HG03457 (cell line): ENCODE measurements at regions not wholly inside any gene's neighbourhood (a gene's known extent, or its start where the extent isn't known, plus 50 kb on each side); places are given as distances from the start of the nearest gene placed in this dataset.
"Not testable (repeated sequence)": the region's sequence is repeated elsewhere in the genome, so short reads cannot be mapped to it uniquely, and the experiment has no call there.

Source experiments
- ATAC-seq: cut with Tn5 transposase; IDR thresholded peaks from one replicate; pipeline ENCODE4 v1.9.1; 2021; ENCODE audit warnings: moderate number of reproducible peaks; ENCODE audit not compliant: unreplicated experiment

GRCh38 chr5:111948092-111948841 is 191.3 kb upstream of the NREP start:
- no peak for ATAC-seq

GRCh38 chr5:111946556-111946955 is 189.6 kb upstream of the NREP start:
- ATAC-seq: no peak

GRCh38 chr5:111945535-111945934 is 188.5 kb upstream of the NREP start:
- ATAC-seq: no peak

- ATAC-seq: no peak
These were observed 185.8 kb upstream of the NREP start for GRCh38 chr5:111942661-111943401.

- ATAC-seq: no peak
These were observed 185.2 kb upstream of the NREP start for GRCh38 chr5:111942201-111942600.

GRCh38 chr5:111937094-111937493 is 180.1 kb upstream of the NREP start:
- ATAC-seq: no peak

DNA sequence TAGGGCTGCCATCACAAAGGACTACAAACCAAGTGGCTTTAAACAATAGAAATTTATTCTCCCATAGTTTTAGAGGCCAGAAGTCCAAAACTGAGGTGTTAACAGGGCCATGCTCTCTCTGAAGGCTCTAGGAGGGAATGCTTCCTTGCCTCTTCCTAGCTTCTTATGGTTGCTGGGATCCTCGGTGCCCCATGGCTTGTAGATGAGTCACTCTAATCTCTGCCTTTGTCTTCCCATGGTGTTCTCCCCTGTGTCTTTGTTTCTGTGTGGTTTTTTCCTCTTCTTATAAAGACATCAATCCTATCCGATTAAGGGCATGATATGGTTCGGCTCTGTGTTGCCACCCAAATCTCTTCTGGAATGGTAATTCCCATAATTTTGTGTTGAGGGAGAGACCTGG is 178.8 kb upstream of the NREP start:
- no peak for ATAC-seq

DNA sequence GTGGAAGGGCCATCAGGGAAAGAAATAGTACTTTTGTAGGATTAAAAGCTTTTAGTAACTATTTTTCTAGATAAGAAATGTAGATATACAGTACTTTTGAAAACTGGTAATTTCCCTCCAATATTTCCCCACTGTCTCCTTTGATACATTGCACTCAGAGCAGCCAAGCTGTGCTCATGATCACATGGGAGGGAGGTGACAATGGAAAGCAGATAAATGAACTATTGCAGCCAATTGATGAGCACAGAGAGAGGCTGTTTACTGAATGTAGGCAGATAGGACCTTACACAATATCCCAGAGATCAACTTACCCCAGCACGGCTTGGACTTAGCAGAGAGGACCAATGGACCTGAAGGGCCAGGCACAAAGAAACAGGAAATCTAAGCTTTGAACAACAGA is 178.0 kb upstream of the NREP start:
- ATAC-seq: no peak

GRCh38 chr5:111934511-111934910 is 177.5 kb upstream of the NREP start:
- no peak for ATAC-seq

DNA sequence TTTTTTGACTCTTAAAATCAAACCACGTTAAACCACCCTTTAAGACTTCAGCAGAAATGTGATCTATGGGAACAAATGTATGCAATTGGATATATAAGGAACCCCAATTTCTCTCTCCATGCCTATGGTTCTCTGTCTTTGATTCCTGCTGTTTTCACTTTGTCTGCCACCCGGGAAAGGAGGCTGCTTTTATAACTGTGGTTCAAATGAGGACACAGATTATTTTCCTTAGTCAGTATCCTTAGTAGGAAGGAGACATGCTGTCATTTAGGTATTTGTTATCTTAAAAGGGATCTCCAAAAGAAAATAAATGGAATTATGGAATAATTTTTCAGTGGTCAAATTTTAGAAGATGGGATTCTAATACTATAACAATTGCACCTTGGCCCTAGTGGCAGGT is 176.1 kb upstream of the NREP start:
- ATAC-seq: no peak

DNA sequence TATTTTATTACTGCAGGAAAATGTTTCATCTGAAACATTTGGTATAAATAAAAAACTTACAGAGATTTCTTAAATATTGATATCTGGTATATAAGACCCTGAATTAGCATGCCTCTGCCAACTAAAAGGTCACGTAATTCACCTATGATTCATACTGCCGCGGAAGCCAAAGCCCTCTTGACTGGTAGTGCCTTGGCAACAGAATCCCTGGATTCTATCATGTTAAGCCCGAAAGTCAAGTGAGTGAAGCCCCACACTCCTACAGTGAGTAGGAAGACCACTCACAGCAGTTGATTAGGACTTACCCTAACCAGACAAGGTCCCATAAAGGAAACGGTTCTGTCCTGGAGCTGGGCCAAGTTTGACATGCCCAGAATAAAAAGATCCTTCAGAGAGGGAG is 175.6 kb upstream of the NREP start:
- ATAC-seq: no peak

DNA sequence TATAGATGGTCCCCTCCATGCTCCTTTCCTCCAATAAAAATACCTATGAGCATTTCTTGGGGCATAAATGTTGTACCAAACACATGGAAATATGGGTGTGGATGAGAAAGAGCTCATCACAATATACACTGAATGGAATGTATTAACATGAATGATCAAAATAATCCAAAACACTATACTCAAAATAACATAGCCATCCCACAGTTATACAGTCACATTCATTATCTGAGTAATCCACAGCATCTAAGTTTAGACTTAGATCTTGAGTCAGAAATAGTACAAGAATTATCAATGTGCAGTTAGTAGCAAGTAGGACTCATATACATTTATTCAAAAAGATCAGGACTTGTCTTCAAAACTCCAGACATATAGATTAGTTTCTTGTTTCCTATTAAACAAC is 175.2 kb upstream of the NREP start:
- ATAC-seq: no peak

GRCh38 chr5:111931655-111932054 is 174.7 kb upstream of the NREP start:
- ATAC-seq: no peak

GRCh38 chr5:111930905-111931461 is 174.0 kb upstream of the NREP start:
- ATAC-seq: no peak

DNA sequence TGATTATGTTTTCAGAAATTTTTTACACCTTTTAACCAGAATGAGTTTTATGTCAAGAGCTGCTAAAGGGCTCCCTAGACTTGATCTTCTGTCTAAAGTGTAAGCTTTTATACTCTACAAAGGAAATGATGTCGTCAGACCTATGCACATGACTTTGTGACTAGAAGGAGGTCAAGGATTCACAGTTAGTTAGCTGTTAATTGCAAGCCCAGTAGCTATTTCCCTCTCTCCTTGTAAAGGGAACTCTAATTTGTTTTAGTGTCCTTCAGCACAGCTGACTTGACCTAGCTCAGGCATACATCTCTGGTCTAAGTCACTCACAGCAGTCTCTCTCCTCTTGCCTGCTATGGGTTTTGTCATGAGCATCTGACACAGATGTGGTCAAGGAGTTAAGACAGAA is 173.5 kb upstream of the NREP start:
- ATAC-seq: no peak

- no peak for ATAC-seq
These were observed 172.9 kb upstream of the NREP start for GRCh38 chr5:111929867-111930266.

DNA sequence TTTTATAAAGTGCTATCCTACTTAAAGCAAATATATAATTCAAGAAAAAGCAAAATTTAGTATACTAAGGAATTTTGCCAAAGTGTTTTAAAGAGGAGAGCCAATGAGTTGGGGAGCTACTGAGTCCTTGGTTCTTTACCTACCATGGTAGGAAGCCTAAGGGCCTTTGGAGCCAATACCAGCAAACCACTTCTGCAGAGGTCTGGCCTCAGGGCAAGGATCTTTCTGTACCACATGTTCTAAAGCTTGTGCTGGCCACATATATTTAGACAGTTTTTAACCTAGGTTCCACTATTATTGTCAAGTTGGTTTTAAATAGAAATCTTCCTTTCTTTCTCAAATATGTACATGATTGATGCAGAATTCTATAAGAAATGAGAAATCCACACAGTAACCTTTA is 172.3 kb upstream of the NREP start:
- ATAC-seq: no peak

DNA sequence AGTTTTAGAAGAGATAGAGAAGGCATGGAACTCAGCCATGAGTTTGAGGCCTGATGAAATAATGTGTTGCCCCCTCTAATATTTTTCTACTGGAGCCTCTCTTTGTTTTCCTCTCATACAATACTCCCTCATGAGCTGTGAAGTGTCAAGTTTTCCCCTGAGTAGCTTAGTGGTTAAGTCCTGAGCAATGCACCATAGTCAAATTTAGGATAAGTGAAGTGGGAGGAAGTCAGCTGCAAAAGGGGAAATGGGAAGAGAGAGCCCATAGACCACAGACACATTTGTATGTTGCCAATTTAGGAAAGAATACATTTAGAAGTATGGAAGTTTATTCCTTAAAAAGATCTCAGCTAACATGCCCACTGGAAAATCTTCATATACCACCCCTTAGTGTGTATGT is 171.5 kb upstream of the NREP start:
- ATAC-seq: no peak

DNA sequence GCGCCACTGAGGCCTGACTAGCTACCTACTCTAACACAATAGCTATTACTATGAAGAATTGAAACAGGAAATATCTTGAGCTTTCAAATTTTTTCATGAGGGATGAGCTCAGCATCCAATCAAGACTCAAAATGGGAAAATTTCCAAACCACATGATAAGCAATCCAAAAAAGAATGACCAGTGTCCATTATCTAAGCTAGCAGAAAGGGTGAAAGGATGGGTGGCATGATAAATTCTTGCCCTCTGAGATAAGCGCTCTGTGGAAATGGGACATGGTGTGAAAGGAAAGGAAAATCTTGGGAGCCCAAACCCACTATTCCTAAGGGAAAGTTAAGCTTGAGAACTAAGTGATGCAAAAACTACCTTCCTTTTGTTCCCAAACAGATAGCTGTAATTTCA is 170.2 kb upstream of the NREP start:
- no peak for ATAC-seq

GRCh38 chr5:111926026-111926425 is 169.0 kb upstream of the NREP start:
- ATAC-seq: no peak

- ATAC-seq: no peak
These were observed 165.3 kb upstream of the NREP start for GRCh38 chr5:111922344-111922743.

DNA sequence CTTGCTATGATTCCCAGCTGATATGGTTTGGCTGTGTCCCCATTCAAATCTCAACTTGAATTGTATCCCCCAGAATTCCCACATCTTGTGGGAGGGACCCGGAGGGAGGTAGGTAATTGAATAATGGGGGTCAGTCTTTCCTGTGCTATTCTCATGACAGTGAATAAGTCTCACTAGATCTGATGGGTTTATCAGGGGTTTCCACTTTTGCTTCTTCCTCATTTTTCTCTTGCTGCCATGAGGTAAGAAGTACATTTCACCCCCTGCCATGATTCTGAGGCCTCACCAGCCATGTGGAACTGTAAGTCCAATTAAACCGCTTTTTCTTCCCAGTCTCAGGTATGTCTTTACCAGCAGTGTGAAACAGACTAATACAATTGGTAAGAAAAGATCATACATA is 164.7 kb upstream of the NREP start:
- not testable (repeated sequence) for ATAC-seq
